Ascending aorta (tissue), 2 donors: ENCODE measurements at regions not wholly inside any gene's neighbourhood (a gene's known extent, or its start where the extent isn't known, plus 50 kb on each side); places are given as distances from the start of the nearest gene placed in this dataset.
"Not testable (repeated sequence)": the region's sequence is repeated elsewhere in the genome, so short reads cannot be mapped to it uniquely, and the experiment has no call there.

Source experiments
- DNase-seq, 2 donors: peaks; one replicate each; pipeline ENCODE4 v3.0.0-alpha.2; 2019; ENCODE audit warnings: low spot score in 2 of 2
- H3K27ac ChIP-seq, 2 donors: fragments of 200-600 bp; sonication (generic); one replicate each; pipeline ENCODE4 v1.5.1; 2016 to 2017; ENCODE audit warnings: mild to moderate bottlenecking in 1 of 2
- H3K27me3 ChIP-seq: fragments of 200-600 bp; sonication (generic); one replicate; pipeline ENCODE4 v1.5.1; 2017
- H3K36me3 ChIP-seq, 2 donors: fragments of 200-600 bp; sonication (generic); one replicate each; pipeline ENCODE4 v1.5.1; 2016
- H3K4me1 ChIP-seq, 2 donors: fragments of 200-600 bp; sonication (generic); one replicate each; pipeline ENCODE4 v1.5.1; 2016 to 2017; ENCODE audit warnings: mild to moderate bottlenecking in 1 of 2
- H3K4me3 ChIP-seq, 2 donors: fragments of 200-600 bp; sonication (generic); one replicate each; pipeline ENCODE4 v1.5.1; 2016 to 2017; ENCODE audit warnings: mild to moderate bottlenecking in 1 of 2
- H3K9me3 ChIP-seq, 2 donors: fragments of 200-600 bp; sonication (generic); one replicate each; pipeline ENCODE4 v1.5.1; 2016
- CTCF ChIP-seq, 3 experiments: fragments of 200-600 bp in 2 of 3; fragments of 450-650 bp in 1 of 3; sonication (generic) in 2 of 3; IDR thresholded peaks; one replicate each; pipeline ENCODE4 v1.5.1; 2016 to 2019; ENCODE audit warnings: antibody characterized with exemption in 3 of 3, mild to moderate bottlenecking in 1 of 3, moderate library complexity in 1 of 3
- intact Hi-C: fragments of 100-400 bp; cut with DNase I; formaldehyde crosslinking; loops from one replicate; pipeline ENCODE4 v1.15.1; 2023

- no peak overlapping the region for H3K27ac ChIP-seq
- no peaks in the 10 kb centered on the region for H3K27me3 ChIP-seq
- no peaks in the 10 kb centered on the region for H3K36me3 ChIP-seq
- DNase-seq: no peak
- H3K4me1 ChIP-seq: no peaks in the 10 kb centered on the region
- intact Hi-C loops: loop anchor here (10.0 kb wide), 1 partner anchor 157 kb away; no protein-coding TSS in a partner anchor
- H3K9me3 ChIP-seq: no peaks in the 10 kb centered on the region
- TF ChIP-seq CTCF (IDR thresholded peaks at IDR 0.05): no peak
- no peak overlapping the region for H3K4me3 ChIP-seq
Observed at GRCh38 chr1:90291431-90292216, 296.7 kb downstream of the ZNF326 start.

- Histone ChIP-seq H3K4me3 (no peak overlapping the region), H3K4me1 (no peaks in the 10 kb centered on the region), H3K27me3 (no peaks in the 10 kb centered on the region), H3K27ac (no peak overlapping the region), H3K9me3 (no peaks in the 10 kb centered on the region), H3K36me3 (no peaks in the 10 kb centered on the region)
- TF ChIP-seq CTCF (IDR thresholded peaks at IDR 0.05): no peak
- intact Hi-C loops: no loop called here
- DNase-seq: no peak
Observed at GRCh38 chr1:90282811-90283210, 287.9 kb downstream of the ZNF326 start.

GRCh38 chr1:90281886-90282285 lies 287.0 kb downstream of the ZNF326 start:
- H3K4me3 ChIP-seq, H3K36me3 ChIP-seq, H3K27me3 ChIP-seq, H3K27ac ChIP-seq, DNase-seq, intact Hi-C loops, H3K4me1 ChIP-seq, H3K9me3 ChIP-seq: not testable (repeated sequence)

GRCh38 chr1:90277270-90277669 lies 282.4 kb downstream of the ZNF326 start:
- no peak overlapping the region for H3K4me3 ChIP-seq
- TF ChIP-seq CTCF (IDR thresholded peaks at IDR 0.05): no peak
- H3K27me3 ChIP-seq: no peaks in the 10 kb centered on the region
- no peak overlapping the region for H3K27ac ChIP-seq
- DNase-seq: no peak
- intact Hi-C loops: loop anchor here (10.0 kb wide), 1 partner anchor 282 kb away; the partner anchor contains the start of gene ZNF326
- no peaks in the 10 kb centered on the region for H3K36me3 ChIP-seq
- no peaks in the 10 kb centered on the region for H3K4me1 ChIP-seq
- H3K9me3 ChIP-seq: no peaks in the 10 kb centered on the region

GRCh38 chr1:90274376-90274775 lies 279.5 kb downstream of the ZNF326 start:
- Histone ChIP-seq H3K4me1 (no peaks in the 10 kb centered on the region), H3K36me3 (no peaks in the 10 kb centered on the region), H3K27ac (no peak overlapping the region), H3K27me3 (no peaks in the 10 kb centered on the region), H3K9me3 (no peaks in the 10 kb centered on the region), H3K4me3 (no peak overlapping the region)
- intact Hi-C loops: loop anchor here (10.0 kb wide), 1 partner anchor 280 kb away; the partner anchor contains the start of gene ZNF326
- TF ChIP-seq CTCF (IDR thresholded peaks at IDR 0.05): no peak
- DNase-seq: no peak

GRCh38 chr1:90273241-90273774 lies 278.4 kb downstream of the ZNF326 start:
- no peaks in the 10 kb centered on the region for H3K4me1 ChIP-seq
- no peak for TF ChIP-seq CTCF (IDR thresholded peaks at IDR 0.05)
- no peaks in the 10 kb centered on the region for H3K9me3 ChIP-seq
- H3K27ac ChIP-seq: no peak overlapping the region
- DNase-seq: no peak
- no peaks in the 10 kb centered on the region for H3K27me3 ChIP-seq
- no peak overlapping the region for H3K4me3 ChIP-seq
- intact Hi-C loops: loop anchor here (10.0 kb wide), 1 partner anchor 279 kb away; the partner anchor contains the start of gene ZNF326
- no peaks in the 10 kb centered on the region for H3K36me3 ChIP-seq
